ENCODE measurements at regions not wholly inside any gene's neighbourhood (a gene's known extent, or its start where the extent isn't known, plus 50 kb on each side); places are given as distances from the start of the nearest gene placed in this dataset.

DNA sequence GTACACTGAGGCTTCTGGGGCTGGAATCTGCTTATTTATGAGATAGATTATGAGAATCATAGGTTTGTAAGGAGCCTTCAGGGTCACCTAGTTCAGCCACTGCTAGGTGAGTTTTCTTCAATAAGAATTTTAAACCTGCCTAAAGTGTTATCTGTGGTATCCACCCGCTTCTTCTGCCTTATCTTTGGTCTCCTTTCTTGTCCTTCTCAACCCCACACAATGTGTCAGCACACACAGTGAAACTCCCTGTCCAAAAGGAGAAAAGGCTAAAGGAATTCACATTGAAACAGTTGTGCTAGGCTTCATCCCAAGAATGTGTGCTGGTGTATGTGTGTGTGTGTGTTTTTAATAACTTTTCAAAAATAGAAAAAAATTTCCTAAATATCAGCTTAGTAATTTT is 259.3 kb upstream of the BTG1 start:
- no peaks in the 10 kb centered on the region for H3K27me3 ChIP-seq (ENCODE audit: insufficient read depth)
- H3K9me3 ChIP-seq = no peaks in the 10 kb centered on the region
- H3K36me3 ChIP-seq (replicated peaks in 1 of 2; ENCODE audit: control insufficient read depth in 1 of 2, insufficient read depth in 2 of 2, low read length in 1 of 2) = no peaks in the 10 kb centered on the region
- H2AFZ ChIP-seq (ENCODE audit: low read depth) = no peak overlapping the region
- TF ChIP-seq FOXM1 (IDR thresholded peaks at IDR 0.05; ENCODE audit: low read depth) (no peak), RXRA (IDR thresholded peaks at IDR 0.05; ENCODE audit: borderline replicate concordance, low read depth) (no peak), ELF1 (IDR thresholded peaks at IDR 0.05) (no peak), TEAD4 (IDR thresholded peaks at IDR 0.05; ENCODE audit: borderline replicate concordance, insufficient read depth) (no peak), FOXJ3 (CRISPR knock-in tag; IDR thresholded peaks at IDR 0.05) (no peak), CHD2 (IDR thresholded peaks at IDR 0.05; ENCODE audit: low read length, partially characterized antibody) (no peak), NFIC (IDR thresholded peaks at IDR 0.05; ENCODE audit: borderline replicate concordance) (no peak), FOSL2 (IDR thresholded peaks at IDR 0.05; ENCODE audit: borderline replicate concordance, low read depth) (no peak), POLR2AphosphoS5 (IDR thresholded peaks at IDR 0.05; ENCODE audit: low read depth, low read length) (no peak), EZH2phosphoT487 (IDR thresholded peaks at IDR 0.05; ENCODE audit: borderline replicate concordance, low read depth) (no peak), MEF2A (IDR thresholded peaks at IDR 0.05; ENCODE audit: borderline replicate concordance, low read depth) (no peak), NRF1 (IDR thresholded peaks at IDR 0.05; ENCODE audit: low read depth, low read length) (no peak), JUND (IDR thresholded peaks at IDR 0.05) (no peak), RAD21 (IDR thresholded peaks at IDR 0.05; ENCODE audit: low read length) (no peak)
- TF ChIP-seq, protein P1, sequence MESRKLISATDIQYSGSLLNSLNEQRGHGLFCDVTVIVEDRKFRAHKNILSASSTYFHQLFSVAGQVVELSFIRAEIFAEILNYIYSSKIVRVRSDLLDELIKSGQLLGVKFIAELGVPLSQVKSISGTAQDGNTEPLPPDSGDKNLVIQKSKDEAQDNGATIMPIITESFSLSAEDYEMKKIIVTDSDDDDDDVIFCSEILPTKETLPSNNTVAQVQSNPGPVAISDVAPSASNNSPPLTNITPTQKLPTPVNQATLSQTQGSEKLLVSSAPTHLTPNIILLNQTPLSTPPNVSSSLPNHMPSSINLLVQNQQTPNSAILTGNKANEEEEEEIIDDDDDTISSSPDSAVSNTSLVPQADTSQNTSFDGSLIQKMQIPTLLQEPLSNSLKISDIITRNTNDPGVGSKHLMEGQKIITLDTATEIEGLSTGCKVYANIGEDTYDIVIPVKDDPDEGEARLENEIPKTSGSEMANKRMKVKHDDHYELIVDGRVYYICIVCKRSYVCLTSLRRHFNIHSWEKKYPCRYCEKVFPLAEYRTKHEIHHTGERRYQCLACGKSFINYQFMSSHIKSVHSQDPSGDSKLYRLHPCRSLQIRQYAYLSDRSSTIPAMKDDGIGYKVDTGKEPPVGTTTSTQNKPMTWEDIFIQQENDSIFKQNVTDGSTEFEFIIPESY (IDR thresholded peaks at IDR 0.05; ENCODE audit: borderline replicate concordance, low read depth) = no peak
- TF ChIP-seq, protein P2, sequence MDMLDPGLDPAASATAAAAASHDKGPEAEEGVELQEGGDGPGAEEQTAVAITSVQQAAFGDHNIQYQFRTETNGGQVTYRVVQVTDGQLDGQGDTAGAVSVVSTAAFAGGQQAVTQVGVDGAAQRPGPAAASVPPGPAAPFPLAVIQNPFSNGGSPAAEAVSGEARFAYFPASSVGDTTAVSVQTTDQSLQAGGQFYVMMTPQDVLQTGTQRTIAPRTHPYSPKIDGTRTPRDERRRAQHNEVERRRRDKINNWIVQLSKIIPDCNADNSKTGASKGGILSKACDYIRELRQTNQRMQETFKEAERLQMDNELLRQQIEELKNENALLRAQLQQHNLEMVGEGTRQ (IDR thresholded peaks at IDR 0.05; ENCODE audit: borderline replicate concordance, low read depth, low read length) = no peak
- TF ChIP-seq, protein P3, sequence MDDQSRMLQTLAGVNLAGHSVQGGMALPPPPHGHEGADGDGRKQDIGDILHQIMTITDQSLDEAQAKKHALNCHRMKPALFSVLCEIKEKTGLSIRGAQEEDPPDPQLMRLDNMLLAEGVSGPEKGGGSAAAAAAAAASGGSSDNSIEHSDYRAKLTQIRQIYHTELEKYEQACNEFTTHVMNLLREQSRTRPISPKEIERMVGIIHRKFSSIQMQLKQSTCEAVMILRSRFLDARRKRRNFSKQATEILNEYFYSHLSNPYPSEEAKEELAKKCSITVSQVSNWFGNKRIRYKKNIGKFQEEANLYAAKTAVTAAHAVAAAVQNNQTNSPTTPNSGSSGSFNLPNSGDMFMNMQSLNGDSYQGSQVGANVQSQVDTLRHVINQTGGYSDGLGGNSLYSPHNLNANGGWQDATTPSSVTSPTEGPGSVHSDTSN (IDR thresholded peaks at IDR 0.05) = no peak
- H4K20me1 ChIP-seq (ENCODE audit: insufficient read depth) = no peaks in the 10 kb centered on the region
- no peaks in the 10 kb centered on the region; a peak in 1 of 4 replicates for H3K4me1 ChIP-seq (ENCODE audit: control insufficient read depth in 1 of 2, insufficient read depth in 2 of 2, low read depth in 1 of 2, low read length in 1 of 2)
- H3K9me2 ChIP-seq = no peaks in the 10 kb centered on the region
- WGBS (ENCODE audit: low lambda C conversion rate) = 59% methylated on average over 1 of the region's 1 CpG
- no peak overlapping the region for H3K4me2 ChIP-seq
- ChIA-PET CTCF (interaction anchor here (1.1 kb wide), 1 partner anchor 1023 kb away, joined by 3 read pairs; no protein-coding TSS in a partner anchor), POLR2A (no interaction called here)
- H3K9ac ChIP-seq = no peak overlapping the region
- H3K4me3 ChIP-seq (ENCODE audit: low read depth in 2 of 2, low read length in 1 of 2) = no peak overlapping the region
- H3F3A ChIP-seq (replicated peaks; ENCODE audit: insufficient read depth) = no peaks in the 10 kb centered on the region
- H3K27ac ChIP-seq (ENCODE audit: low read depth in 2 of 2, low read length in 1 of 2) = no peak overlapping the region
- no peak for DNase-seq
- H3K79me2 ChIP-seq (ENCODE audit: insufficient read depth) = no peaks in the 10 kb centered on the region
